ENCODE measurements at regions not wholly inside any gene's neighbourhood (a gene's known extent, or its start where the extent isn't known, plus 50 kb on each side); places are given as distances from the start of the nearest gene placed in this dataset.

DNA sequence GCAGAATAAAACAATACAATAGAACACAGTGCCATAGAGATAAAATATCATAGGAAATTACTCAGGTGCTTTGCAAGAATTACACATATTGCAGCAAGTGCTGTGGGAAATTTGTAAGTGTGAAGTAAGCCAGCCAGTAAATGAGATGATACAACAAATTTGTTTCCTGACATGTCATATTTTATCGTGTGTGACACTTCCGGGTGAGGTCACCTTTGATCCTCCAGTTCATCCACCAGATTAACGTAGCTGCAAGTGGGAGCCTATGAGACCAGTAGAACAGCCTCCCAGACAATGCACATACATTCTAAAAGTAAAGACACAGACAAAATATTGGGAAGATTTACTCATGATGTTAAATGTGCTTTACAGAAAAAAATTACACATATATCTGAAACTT lies 72.2 kb downstream of the PRDM9 start:
- Histone ChIP-seq H3K4me3 (ENCODE audit: low read depth, low read length) (no peak overlapping the region), H3K9me3 (ENCODE audit: control insufficient read depth, insufficient read depth, low read length) (no peaks in the 10 kb centered on the region), H3K27ac (ENCODE audit: low read depth, low read length) (no peak overlapping the region), H3K36me3 (ENCODE audit: control insufficient read depth, insufficient read depth, low read length) (no peaks in the 10 kb centered on the region), H3K4me1 (ENCODE audit: control insufficient read depth, insufficient read depth, low read length) (no peaks in the 10 kb centered on the region), H3K9ac (ENCODE audit: low read depth, low read length) (no peak overlapping the region), H3K27me3 (ENCODE audit: control insufficient read depth, insufficient read depth, low read length) (no peaks in the 10 kb centered on the region)

DNA sequence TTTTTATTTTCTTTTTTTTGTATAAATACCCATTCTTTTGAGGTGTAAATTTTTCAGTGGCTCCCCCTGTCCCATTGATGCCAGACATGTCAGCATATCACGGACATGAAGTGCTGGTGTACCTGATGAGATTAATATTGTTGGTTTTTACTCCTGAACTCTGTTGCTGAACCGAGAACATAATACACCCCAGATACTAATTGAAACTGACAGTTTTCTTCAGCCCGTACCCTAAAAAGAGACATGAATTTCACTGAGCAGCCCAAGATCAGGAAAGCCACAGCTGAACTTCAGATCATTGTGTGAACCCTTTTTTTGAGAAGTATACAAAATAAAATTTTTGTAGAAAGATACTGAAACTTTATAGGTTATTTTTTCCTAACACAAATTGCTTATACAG lies 75.7 kb downstream of the PRDM9 start:
- H3K36me3 ChIP-seq (ENCODE audit: control insufficient read depth, insufficient read depth, low read length) = no peaks in the 10 kb centered on the region
- H3K4me3 ChIP-seq (ENCODE audit: low read depth, low read length) = no peak overlapping the region
- H3K27ac ChIP-seq (ENCODE audit: low read depth, low read length) = no peak overlapping the region
- no peaks in the 10 kb centered on the region for H3K9me3 ChIP-seq (ENCODE audit: control insufficient read depth, insufficient read depth, low read length)
- no peaks in the 10 kb centered on the region for H3K4me1 ChIP-seq (ENCODE audit: control insufficient read depth, insufficient read depth, low read length)
- H3K9ac ChIP-seq (ENCODE audit: low read depth, low read length) = no peak overlapping the region
- H3K27me3 ChIP-seq (ENCODE audit: control insufficient read depth, insufficient read depth, low read length) = no peaks in the 10 kb centered on the region

DNA sequence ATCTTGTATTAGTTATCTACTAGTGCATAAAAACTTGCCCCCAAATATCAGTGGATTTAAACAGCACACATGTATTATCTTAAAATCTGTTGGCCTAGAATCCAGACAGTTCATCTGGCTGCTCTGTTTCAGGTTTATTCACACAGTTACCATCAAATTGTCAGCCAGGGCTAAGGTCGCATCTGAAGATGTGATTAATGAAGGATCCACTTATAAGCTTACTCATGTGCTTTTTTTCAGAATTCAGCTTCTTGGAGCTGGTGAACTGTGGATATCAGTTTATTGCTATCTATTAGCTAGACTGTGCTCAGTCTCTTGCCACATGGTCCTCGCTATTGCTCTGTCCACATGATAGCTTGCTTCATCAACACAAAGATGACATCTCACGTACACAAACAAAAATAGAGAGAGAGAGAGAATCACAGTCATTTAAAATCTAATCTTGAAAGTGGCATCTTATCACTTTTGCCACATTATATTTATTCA lies 81.5 kb downstream of the PRDM9 start:
- H3K36me3 ChIP-seq (ENCODE audit: control insufficient read depth, insufficient read depth, low read length) = no peaks in the 10 kb centered on the region
- no peaks in the 10 kb centered on the region for H3K4me1 ChIP-seq (ENCODE audit: control insufficient read depth, insufficient read depth, low read length)
- no peak overlapping the region for H3K9ac ChIP-seq (ENCODE audit: low read depth, low read length)
- H3K4me3 ChIP-seq (ENCODE audit: low read depth, low read length) = no peak overlapping the region
- H3K27ac ChIP-seq (ENCODE audit: low read depth, low read length) = no peak overlapping the region
- H3K27me3 ChIP-seq (ENCODE audit: control insufficient read depth, insufficient read depth, low read length) = no peaks in the 10 kb centered on the region
- no peaks in the 10 kb centered on the region for H3K9me3 ChIP-seq (ENCODE audit: control insufficient read depth, insufficient read depth, low read length)

DNA sequence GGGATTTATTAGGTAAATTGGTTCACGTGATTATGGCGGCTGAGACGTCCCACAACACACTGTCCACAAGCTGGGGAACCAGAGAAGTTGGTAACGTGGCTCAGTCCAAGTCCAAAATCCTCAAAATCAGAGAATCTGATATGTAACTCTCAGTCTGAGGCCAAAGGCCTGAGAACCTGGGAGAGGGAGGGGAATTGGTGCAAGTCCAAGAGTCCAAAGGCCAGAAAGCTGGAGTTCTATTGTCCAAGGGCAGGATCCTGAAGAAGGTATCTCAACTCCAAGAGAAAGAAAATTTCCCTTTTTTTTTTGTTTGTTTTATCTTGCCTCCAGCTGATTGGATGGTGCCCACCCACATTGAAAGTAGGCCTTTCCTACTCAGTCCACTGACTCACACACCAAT lies 83.8 kb downstream of the PRDM9 start:
- Histone ChIP-seq H3K36me3 (ENCODE audit: control insufficient read depth, insufficient read depth, low read length) (no peaks in the 10 kb centered on the region), H3K4me3 (ENCODE audit: low read depth, low read length) (no peak overlapping the region), H3K27ac (ENCODE audit: low read depth, low read length) (no peak overlapping the region), H3K9ac (ENCODE audit: low read depth, low read length) (no peak overlapping the region), H3K9me3 (ENCODE audit: control insufficient read depth, insufficient read depth, low read length) (no peaks in the 10 kb centered on the region), H3K4me1 (ENCODE audit: control insufficient read depth, insufficient read depth, low read length) (no peaks in the 10 kb centered on the region), H3K27me3 (ENCODE audit: control insufficient read depth, insufficient read depth, low read length) (no peaks in the 10 kb centered on the region)

DNA sequence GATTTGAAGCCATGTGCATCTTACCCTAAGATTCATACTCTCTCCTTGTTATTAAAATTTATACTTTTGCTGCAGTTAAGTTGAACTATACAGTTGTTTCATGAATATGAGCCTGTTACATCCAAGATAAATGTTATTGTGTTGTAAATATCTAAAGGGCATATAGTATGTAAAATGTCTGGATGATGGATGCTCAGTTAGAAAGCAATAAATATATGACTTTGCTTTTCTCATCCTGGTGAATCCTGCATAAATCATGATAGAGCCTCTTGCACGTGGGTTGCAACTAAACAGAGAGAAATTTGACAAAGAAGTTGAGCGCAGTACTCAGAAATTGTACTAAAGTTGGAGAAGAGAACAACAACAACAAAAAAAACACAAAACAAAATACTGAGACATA lies 99.5 kb downstream of the PRDM9 start:
- H3K4me3 ChIP-seq (ENCODE audit: low read depth, low read length) = no peak overlapping the region
- no peaks in the 10 kb centered on the region for H3K27me3 ChIP-seq (ENCODE audit: control insufficient read depth, insufficient read depth, low read length)
- no peak overlapping the region for H3K9ac ChIP-seq (ENCODE audit: low read depth, low read length)
- H3K27ac ChIP-seq (ENCODE audit: low read depth, low read length) = no peak overlapping the region
- no peaks in the 10 kb centered on the region for H3K36me3 ChIP-seq (ENCODE audit: control insufficient read depth, insufficient read depth, low read length)
- no peaks in the 10 kb centered on the region for H3K4me1 ChIP-seq (ENCODE audit: control insufficient read depth, insufficient read depth, low read length)
- no peaks in the 10 kb centered on the region for H3K9me3 ChIP-seq (ENCODE audit: control insufficient read depth, insufficient read depth, low read length)

DNA sequence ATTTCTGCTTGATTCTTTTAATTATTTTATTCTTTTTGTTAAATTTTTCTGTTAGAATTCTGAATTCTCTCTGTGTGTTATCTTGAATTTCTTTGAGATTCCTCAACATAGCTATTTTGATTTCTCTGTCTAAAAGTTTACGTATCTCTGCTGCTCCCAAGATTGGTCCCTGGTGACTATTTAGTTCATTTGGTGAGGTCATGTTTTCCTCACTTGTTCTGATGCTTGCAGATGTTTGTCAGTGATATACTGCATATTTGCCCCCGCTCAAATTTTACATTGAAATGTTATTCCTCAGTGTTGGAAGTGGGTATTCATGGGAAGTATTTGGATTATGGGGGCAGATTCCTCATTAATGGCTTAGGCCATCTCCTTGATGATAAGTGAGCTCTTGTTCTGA lies 105.3 kb downstream of the PRDM9 start:
- Histone ChIP-seq H3K4me1 (ENCODE audit: control insufficient read depth, insufficient read depth, low read length) (no peaks in the 10 kb centered on the region), H3K9ac (ENCODE audit: low read depth, low read length) (no peak overlapping the region), H3K27ac (ENCODE audit: low read depth, low read length) (no peak overlapping the region), H3K36me3 (ENCODE audit: control insufficient read depth, insufficient read depth, low read length) (no peaks in the 10 kb centered on the region), H3K9me3 (ENCODE audit: control insufficient read depth, insufficient read depth, low read length) (peaks cover 33% of the 10 kb centered on the region), H3K27me3 (ENCODE audit: control insufficient read depth, insufficient read depth, low read length) (no peaks in the 10 kb centered on the region), H3K4me3 (ENCODE audit: low read depth, low read length) (no peak overlapping the region)

DNA sequence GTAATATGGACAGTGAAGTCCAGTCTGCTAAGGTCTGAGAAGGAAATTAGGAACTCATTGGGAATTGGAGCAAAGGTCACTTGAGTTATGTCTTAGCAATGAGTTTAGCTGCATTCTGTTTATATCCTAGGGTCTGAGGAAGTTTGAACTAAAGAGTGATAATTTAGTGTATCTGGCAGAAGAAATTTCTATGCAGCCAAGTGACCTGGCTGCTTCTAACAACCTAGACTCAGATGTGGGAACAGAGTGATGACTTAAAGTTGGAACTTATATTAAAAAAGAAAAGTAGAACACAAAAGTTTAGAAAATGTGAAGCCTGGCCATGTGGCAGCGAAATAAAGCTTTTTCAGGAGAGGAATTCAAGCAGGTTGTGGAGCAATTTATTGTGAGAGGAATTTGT lies 106.2 kb downstream of the PRDM9 start:
- no peak overlapping the region for H3K27ac ChIP-seq (ENCODE audit: low read depth, low read length)
- no peaks in the 10 kb centered on the region for H3K4me1 ChIP-seq (ENCODE audit: control insufficient read depth, insufficient read depth, low read length)
- H3K4me3 ChIP-seq (ENCODE audit: low read depth, low read length) = no peak overlapping the region
- H3K9ac ChIP-seq (ENCODE audit: low read depth, low read length) = no peak overlapping the region
- H3K36me3 ChIP-seq (ENCODE audit: control insufficient read depth, insufficient read depth, low read length) = no peaks in the 10 kb centered on the region
- H3K27me3 ChIP-seq (ENCODE audit: control insufficient read depth, insufficient read depth, low read length) = no peaks in the 10 kb centered on the region
- peaks cover 36% of the 10 kb centered on the region for H3K9me3 ChIP-seq (ENCODE audit: control insufficient read depth, insufficient read depth, low read length)

DNA sequence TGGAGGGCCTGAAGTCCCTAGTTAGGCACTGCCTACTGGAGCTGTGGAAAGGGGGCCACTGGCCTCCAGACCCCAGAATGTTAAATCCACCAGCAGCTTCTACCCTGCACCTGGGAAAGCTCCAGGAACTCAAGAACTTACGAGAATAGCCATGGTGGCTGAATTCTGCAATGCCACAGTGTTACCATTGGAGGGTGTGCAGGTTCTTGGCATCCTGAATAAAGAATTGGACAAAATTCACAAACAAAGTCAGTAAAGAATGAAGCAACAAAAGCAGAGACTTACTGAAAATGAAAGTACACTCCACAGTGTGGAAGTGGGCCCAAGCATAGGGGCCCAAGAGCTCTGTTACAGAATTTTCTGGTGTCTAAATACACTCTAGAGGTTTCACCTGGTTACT lies 107.0 kb downstream of the PRDM9 start:
- no peak overlapping the region; the same call in 1 of the 2 replicates for H3K4me3 ChIP-seq (ENCODE audit: low read depth, low read length)
- no peaks in the 10 kb centered on the region for H3K4me1 ChIP-seq (ENCODE audit: control insufficient read depth, insufficient read depth, low read length)
- no peak overlapping the region for H3K9ac ChIP-seq (ENCODE audit: low read depth, low read length)
- H3K27me3 ChIP-seq (ENCODE audit: control insufficient read depth, insufficient read depth, low read length) = no peaks in the 10 kb centered on the region
- no peak overlapping the region for H3K27ac ChIP-seq (ENCODE audit: low read depth, low read length)
- H3K9me3 ChIP-seq (ENCODE audit: control insufficient read depth, insufficient read depth, low read length) = peaks cover 36% of the 10 kb centered on the region
- H3K36me3 ChIP-seq (ENCODE audit: control insufficient read depth, insufficient read depth, low read length) = no peaks in the 10 kb centered on the region

DNA sequence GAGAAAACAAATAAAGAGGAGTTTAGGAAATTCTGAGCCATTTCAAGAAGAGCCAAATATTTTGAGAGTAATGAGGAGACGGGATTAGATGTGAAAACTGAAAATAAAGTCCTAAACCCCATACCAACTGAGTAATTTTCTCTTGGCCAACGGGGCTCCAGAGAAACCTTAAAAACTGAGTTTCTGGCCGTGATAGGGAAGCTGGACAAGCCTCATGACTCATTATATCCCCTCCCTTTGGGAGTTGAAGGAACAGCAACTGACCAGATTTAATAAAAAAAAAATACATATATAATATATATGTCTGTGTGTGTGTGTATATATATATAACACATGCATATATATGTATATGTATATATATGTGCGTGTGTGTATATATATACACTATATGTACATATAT lies 119.6 kb downstream of the PRDM9 start:
- no peak overlapping the region for H3K4me3 ChIP-seq (ENCODE audit: low read depth, low read length)
- H3K4me1 ChIP-seq (ENCODE audit: control insufficient read depth, insufficient read depth, low read length) = no peaks in the 10 kb centered on the region
- H3K9me3 ChIP-seq (ENCODE audit: control insufficient read depth, insufficient read depth, low read length) = no peaks in the 10 kb centered on the region
- no peak overlapping the region for H3K27ac ChIP-seq (ENCODE audit: low read depth, low read length)
- H3K27me3 ChIP-seq (ENCODE audit: control insufficient read depth, insufficient read depth, low read length) = no peaks in the 10 kb centered on the region
- H3K36me3 ChIP-seq (ENCODE audit: control insufficient read depth, insufficient read depth, low read length) = no peaks in the 10 kb centered on the region
- no peak overlapping the region for H3K9ac ChIP-seq (ENCODE audit: low read depth, low read length)

DNA sequence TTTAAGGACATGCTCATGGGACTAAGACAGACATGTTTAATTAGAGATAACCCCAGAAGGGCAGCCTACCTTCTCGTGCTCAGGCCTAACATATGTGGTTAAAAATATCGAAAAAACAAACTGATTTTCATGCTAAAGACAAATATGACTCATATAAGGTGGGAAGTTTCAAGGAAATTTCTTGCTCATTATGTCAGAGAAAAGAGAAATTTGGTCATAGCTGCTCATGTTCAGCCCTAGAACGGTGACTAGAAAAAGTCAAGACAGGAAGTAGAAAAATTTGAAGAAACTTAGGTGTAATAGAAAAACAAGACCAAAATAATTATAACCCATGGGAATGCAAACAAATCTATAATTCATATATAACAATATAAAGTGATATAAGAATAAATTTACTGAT lies 120.6 kb downstream of the PRDM9 start:
- no peak overlapping the region for H3K27ac ChIP-seq (ENCODE audit: low read depth, low read length)
- no peak overlapping the region for H3K9ac ChIP-seq (ENCODE audit: low read depth, low read length)
- no peaks in the 10 kb centered on the region for H3K36me3 ChIP-seq (ENCODE audit: control insufficient read depth, insufficient read depth, low read length)
- no peaks in the 10 kb centered on the region for H3K4me1 ChIP-seq (ENCODE audit: control insufficient read depth, insufficient read depth, low read length)
- no peak overlapping the region for H3K4me3 ChIP-seq (ENCODE audit: low read depth, low read length)
- no peaks in the 10 kb centered on the region for H3K9me3 ChIP-seq (ENCODE audit: control insufficient read depth, insufficient read depth, low read length)
- H3K27me3 ChIP-seq (ENCODE audit: control insufficient read depth, insufficient read depth, low read length) = no peaks in the 10 kb centered on the region

DNA sequence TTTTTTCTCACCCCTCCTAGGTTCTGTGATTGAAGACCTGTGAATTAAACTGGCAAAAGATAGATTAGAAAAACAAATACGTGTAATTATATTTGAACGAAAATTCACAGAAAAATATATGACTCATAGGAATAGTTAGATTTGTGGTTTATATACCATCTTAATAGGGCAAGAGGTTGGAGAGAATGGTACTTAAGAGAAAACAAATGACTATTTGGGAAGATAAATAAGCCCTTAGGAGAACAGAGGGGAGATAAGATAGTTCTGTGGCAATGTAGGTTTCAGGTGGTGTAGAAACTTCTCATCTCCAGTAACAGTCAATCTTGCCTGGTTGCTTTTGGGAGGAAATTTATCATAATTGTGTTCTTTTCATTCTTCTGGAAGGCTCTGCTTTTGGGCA lies 122.0 kb downstream of the PRDM9 start:
- H3K4me1 ChIP-seq (ENCODE audit: control insufficient read depth, insufficient read depth, low read length) = no peaks in the 10 kb centered on the region
- H3K27me3 ChIP-seq (ENCODE audit: control insufficient read depth, insufficient read depth, low read length) = no peaks in the 10 kb centered on the region
- no peak overlapping the region for H3K9ac ChIP-seq (ENCODE audit: low read depth, low read length)

More for the DNA sequence above, 122.0 kb downstream of the PRDM9 start:
- H3K36me3 ChIP-seq (ENCODE audit: control insufficient read depth, insufficient read depth, low read length) = no peaks in the 10 kb centered on the region
- no peak overlapping the region for H3K27ac ChIP-seq (ENCODE audit: low read depth, low read length)
- H3K4me3 ChIP-seq (ENCODE audit: low read depth, low read length) = no peak overlapping the region
- H3K9me3 ChIP-seq (ENCODE audit: control insufficient read depth, insufficient read depth, low read length) = no peaks in the 10 kb centered on the region

Measured in HUES48 (cell line).